Stomach (tissue), 8 donors: ENCODE measurements at regions not wholly inside any gene's neighbourhood (a gene's known extent, or its start where the extent isn't known, plus 50 kb on each side); places are given as distances from the start of the nearest gene placed in this dataset.
"Not testable (repeated sequence)": the region's sequence is repeated elsewhere in the genome, so short reads cannot be mapped to it uniquely, and the experiment has no call there.

ENCODE experiments used
- DNase-seq, 2 donors: peaks; one replicate each; pipeline versions ENCODE4 v3.0.0 to v3.0.0-alpha.2; 2013 to 2019
- H3K27ac ChIP-seq, 5 donors: fragments of 200-600 bp in 4 of 5; sonication (generic) in 4 of 5; one replicate each; pipeline ENCODE4 v1.5.1; 2013 to 2019; ENCODE audit warnings: mild to moderate bottlenecking in 1 of 5, moderate library complexity in 1 of 5
- H3K27me3 ChIP-seq, 3 donors: fragments of 200-600 bp; sonication (generic); one replicate each; pipeline ENCODE4 v1.5.1; 2017 to 2019; ENCODE audit warnings: mixed run types in 1 of 3
- H3K36me3 ChIP-seq, 4 donors: fragments of 200-600 bp; sonication (generic); 1 replicate in 3 of 4; 2 replicates in 1 of 4; pipeline ENCODE4 v1.5.1; 2016 to 2019
- H3K4me1 ChIP-seq, 4 donors: fragments of 200-600 bp; sonication (generic); one replicate each; pipeline ENCODE4 v1.5.1; 2016 to 2019
- H3K4me3 ChIP-seq, 4 donors: fragments of 200-600 bp; sonication (generic) in 3 of 4; one replicate each; pipeline ENCODE4 v1.5.1; 2016 to 2019; ENCODE audit warnings: mild to moderate bottlenecking in 1 of 4
- H3K9me3 ChIP-seq, 4 donors: fragments of 200-600 bp; sonication (generic); one replicate each; pipeline ENCODE4 v1.5.1; 2016 to 2019
- EP300 ChIP-seq: sonication (generic); formaldehyde crosslinking; IDR thresholded peaks from one replicate; pipeline ENCODE4 v1.6.1; 2017; ENCODE audit warnings: antibody characterized with exemption
- POLR2A ChIP-seq, 4 donors: fragments of 450-650 bp; IDR thresholded peaks; one replicate each; pipeline ENCODE4 v1.6.1; 2016; ENCODE audit warnings: antibody characterized with exemption in 4 of 4, control low read depth in 2 of 4, mild to moderate bottlenecking in 1 of 4, moderate library complexity in 1 of 4
- POLR2AphosphoS5 ChIP-seq, 3 donors: sonication (generic); formaldehyde crosslinking; IDR thresholded peaks; one replicate each; pipeline ENCODE4 v1.6.1; 2016; ENCODE audit warnings: antibody characterized with exemption in 3 of 3
- WGBS, 5 donors: extraction: QIAGEN DNeasy Blood & Tissue Kit in 3 of 5; methylation state at CpG; one replicate each; pipeline versions ENCODE4 v1.1.5 to v1.1.7; 2013 to 2018; 5-methylcytosine and 5-hydroxymethylcytosine counted together
- intact Hi-C: fragments of 100-400 bp; cut with DNase I; formaldehyde crosslinking; loops from one replicate; pipeline ENCODE4 v1.15.1; 2023; ENCODE audit warnings: low total_unique reads
- TF ChIP-seq, protein P1 (sequence below), 7 experiments: fragments of 450-650 bp in 4 of 7; fragments of 200-600 bp in 3 of 7; sonication (generic) in 3 of 7; IDR thresholded peaks; one replicate each; pipeline ENCODE4 v1.5.1; 2016 to 2019; ENCODE audit warnings: antibody characterized with exemption in 7 of 7, control low read depth in 2 of 7, mild to moderate bottlenecking in 1 of 7
- donor health status: healthy with polysubstance abuse.
- donor health status: Bipolar disorder and iron deficiency.
- donor health status: healthy.

DNA sequence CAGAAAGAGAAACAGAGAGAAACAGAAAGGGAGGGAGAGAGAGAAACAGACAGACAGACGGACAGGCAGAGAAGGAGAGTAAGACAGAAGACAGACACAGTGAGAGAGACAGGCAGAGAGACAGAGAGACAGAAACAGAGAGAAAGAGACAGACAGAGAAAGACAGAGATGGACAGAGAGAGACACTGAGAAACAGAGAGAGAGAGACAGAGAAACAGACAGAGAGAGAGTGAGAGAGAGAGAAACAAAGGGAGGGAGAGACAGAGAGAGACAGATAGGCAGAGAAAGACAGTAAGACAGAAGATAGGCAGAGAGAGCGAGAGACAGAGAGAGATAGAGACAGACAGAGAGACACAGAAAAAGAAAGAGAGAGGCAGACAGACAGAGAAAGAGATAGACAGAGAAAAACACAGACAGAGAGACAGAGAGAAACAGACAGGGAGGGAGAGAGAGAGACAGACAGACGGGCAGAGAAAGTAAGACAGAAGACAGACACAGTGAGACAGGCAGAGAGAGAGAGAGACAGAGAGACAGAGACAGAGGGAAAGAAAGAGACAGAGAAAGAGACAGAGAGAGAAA lies 753.4 kb upstream of the DEFB115 start:
- TF ChIP-seq POLR2A (IDR thresholded peaks at IDR 0.05) (no peak), EP300 (no peak), POLR2AphosphoS5 (IDR thresholded peaks at IDR 0.05) (no peak)
- TF ChIP-seq, protein P1, sequence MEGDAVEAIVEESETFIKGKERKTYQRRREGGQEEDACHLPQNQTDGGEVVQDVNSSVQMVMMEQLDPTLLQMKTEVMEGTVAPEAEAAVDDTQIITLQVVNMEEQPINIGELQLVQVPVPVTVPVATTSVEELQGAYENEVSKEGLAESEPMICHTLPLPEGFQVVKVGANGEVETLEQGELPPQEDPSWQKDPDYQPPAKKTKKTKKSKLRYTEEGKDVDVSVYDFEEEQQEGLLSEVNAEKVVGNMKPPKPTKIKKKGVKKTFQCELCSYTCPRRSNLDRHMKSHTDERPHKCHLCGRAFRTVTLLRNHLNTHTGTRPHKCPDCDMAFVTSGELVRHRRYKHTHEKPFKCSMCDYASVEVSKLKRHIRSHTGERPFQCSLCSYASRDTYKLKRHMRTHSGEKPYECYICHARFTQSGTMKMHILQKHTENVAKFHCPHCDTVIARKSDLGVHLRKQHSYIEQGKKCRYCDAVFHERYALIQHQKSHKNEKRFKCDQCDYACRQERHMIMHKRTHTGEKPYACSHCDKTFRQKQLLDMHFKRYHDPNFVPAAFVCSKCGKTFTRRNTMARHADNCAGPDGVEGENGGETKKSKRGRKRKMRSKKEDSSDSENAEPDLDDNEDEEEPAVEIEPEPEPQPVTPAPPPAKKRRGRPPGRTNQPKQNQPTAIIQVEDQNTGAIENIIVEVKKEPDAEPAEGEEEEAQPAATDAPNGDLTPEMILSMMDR (IDR thresholded peaks at IDR 0.05), result no peak

DNA sequence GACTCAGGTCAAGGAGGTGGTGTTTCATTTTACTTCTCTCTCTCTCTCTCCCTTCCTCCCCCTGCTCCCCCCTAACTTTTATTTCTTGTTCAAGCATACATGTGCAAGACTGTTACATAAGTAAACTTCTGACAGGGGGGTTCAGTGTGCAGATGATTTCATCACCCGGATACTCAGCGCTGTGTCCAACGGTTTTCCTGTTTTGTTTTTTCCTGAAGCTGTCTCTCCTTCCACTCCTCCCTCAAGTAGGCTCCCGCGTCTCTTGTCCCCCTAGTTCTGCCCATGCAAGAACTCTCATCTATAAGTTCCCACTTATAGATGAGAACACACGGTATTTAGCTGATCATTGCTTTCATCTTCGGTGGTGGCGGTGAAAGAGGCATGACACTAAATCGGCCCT lies 751.9 kb upstream of the DEFB115 start:
- Histone ChIP-seq H3K27ac (no peak overlapping the region), H3K27me3 (peaks cover 0 to 8% (median 0%) of the 10 kb centered on the region in 3 donors), H3K36me3 (no peaks in the 10 kb centered on the region), H3K9me3 (peaks cover 0 to 16% (median 0%) of the 10 kb centered on the region in 4 donors), H3K4me1 (peaks cover 0 to 2% (median 0%) of the 10 kb centered on the region in 4 donors), H3K4me3 (no peak overlapping the region)
- no peak for DNase-seq
- intact Hi-C loops, result no loop called here
- 84 to 91% (median 90%) methylated on average over 9 of the region's 9 CpGs for WGBS, 5 donors
- TF ChIP-seq EP300 (no peak), POLR2AphosphoS5 (IDR thresholded peaks at IDR 0.05) (no peak), POLR2A (IDR thresholded peaks at IDR 0.05) (no peak)
- TF ChIP-seq, protein P1 (IDR thresholded peaks at IDR 0.05), result no peak

More for the DNA sequence above, 753.4 kb upstream of the DEFB115 start:
- Histone ChIP-seq H3K27me3 (peaks cover 0 to 23% (median 0%) of the 10 kb centered on the region in 3 donors), H3K27ac (no peak overlapping the region), H3K4me3 (no peak overlapping the region), H3K4me1 (peaks cover 0 to 10% (median 0%) of the 10 kb centered on the region in 4 donors), H3K9me3 (peaks cover 0 to 16% (median 0%) of the 10 kb centered on the region in 4 donors), H3K36me3 (no peaks in the 10 kb centered on the region)
- no peak for DNase-seq
- intact Hi-C loops, result no loop called here
- 62 to 74% (median 66%) methylated on average over 3 of the region's 3 CpGs for WGBS, 5 donors

GRCh38 chr20:30506100-30506499 lies 751.4 kb upstream of the DEFB115 start:
- no peak for TF ChIP-seq POLR2AphosphoS5 (IDR thresholded peaks at IDR 0.05)
- TF ChIP-seq, protein P1 (IDR thresholded peaks at IDR 0.05), result no peak
- no peak for TF ChIP-seq POLR2A (IDR thresholded peaks at IDR 0.05)
- no peak for TF ChIP-seq EP300
- no peaks in the 10 kb centered on the region for H3K36me3 ChIP-seq
- intact Hi-C loops, result no loop called here
- no peak overlapping the region for H3K4me3 ChIP-seq
- DNase-seq, result no peak
- WGBS, 5 donors, result 78 to 91% (median 89%) methylated on average over 18 of the region's 18 CpGs
- no peaks in the 10 kb centered on the region for H3K4me1 ChIP-seq
- peaks cover 0 to 20% (median under 1%) of the 10 kb centered on the region in 4 donors for H3K9me3 ChIP-seq
- H3K27ac ChIP-seq, result no peak overlapping the region
- H3K27me3 ChIP-seq, result peaks cover 0 to 3% (median 0%) of the 10 kb centered on the region in 3 donors

DNA sequence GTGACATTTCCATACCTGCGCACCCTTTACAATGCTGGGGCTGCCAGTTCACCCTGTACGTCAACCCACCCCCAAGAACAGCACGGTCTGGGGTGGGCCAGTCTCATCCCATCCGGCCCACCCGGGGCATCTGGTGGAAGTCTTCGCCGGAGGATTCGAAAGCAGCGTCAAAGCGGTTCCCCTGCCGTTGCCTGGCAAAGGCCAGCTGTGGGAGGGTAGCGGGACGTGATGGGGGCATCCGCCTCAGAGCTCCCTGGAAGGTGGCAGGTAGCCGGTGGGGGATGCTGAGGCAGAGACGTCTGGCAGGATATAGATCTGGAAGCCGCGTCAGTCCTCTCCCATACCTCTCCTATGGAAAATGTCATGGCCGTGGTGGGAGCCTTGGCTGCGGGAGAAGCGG lies 749.1 kb upstream of the DEFB115 start:
- DNase-seq, H3K4me3 ChIP-seq, H3K4me1 ChIP-seq, H3K36me3 ChIP-seq, intact Hi-C loops, H3K27me3 ChIP-seq, H3K27ac ChIP-seq: not testable (repeated sequence)
- 91 to 98% (median 93%) methylated on average over 18 to 21 of the region's 21 CpGs for WGBS, 5 donors
- H3K9me3 ChIP-seq, result peaks cover 0 to 43% (median 20%) of the 10 kb centered on the region in 4 donors

DNA sequence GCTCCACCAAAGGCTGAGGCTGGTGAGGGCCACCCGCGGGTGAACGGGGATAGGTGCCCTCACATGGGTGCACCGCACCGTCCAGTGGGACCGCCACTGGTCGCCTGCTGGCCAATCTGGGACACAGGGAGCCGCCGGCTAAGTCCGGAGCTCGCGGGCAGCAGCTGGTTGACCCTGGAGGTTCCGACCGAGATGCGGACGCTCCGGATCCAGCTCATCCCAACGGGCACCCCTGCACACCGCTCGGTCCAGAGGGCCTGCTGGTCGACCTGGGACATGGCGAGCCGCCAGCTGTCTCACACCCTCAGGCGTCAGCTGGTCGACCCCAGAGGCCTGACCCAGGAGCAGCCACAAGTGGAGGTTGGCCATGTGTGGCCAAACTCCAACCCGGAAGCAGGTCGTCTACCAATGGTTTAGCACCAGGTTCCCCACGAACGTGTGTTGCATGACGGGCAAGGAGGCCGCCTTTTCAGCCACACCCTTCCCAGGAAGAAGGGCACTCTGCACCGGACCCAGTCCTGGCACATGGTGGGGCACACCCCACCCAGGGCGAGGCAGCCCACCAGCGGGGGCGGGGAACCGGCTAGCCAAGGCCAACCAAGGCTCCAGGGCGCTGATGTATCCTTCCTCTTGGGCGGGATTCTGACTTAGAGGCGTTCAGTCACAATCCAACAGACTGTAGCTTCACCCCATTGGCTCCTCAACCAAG lies 746.0 kb upstream of the DEFB115 start:
- 77 to 89% (median 83%) methylated on average over 38 to 39 of the region's 39 CpGs for WGBS, 5 donors
- H3K9me3 ChIP-seq, result peaks cover 0 to 50% (median 26%) of the 10 kb centered on the region in 4 donors
- H3K4me3 ChIP-seq, result no peak overlapping the region
- H3K27me3 ChIP-seq, result peaks cover 0 to 3% (median 0%) of the 10 kb centered on the region in 3 donors
- H3K4me1 ChIP-seq, result no peaks in the 10 kb centered on the region
- TF ChIP-seq, protein P1 (IDR thresholded peaks at IDR 0.05), result no peak
- no peak for TF ChIP-seq EP300
- no peak for TF ChIP-seq POLR2A (IDR thresholded peaks at IDR 0.05)
- no peak for TF ChIP-seq POLR2AphosphoS5 (IDR thresholded peaks at IDR 0.05)
- no peak for DNase-seq
- no peaks in the 10 kb centered on the region for H3K36me3 ChIP-seq
- intact Hi-C loops, result no loop called here
- no peak overlapping the region for H3K27ac ChIP-seq
